ENCODE measurements at regions not wholly inside any gene's neighbourhood (a gene's known extent, or its start where the extent isn't known, plus 50 kb on each side); places are given as distances from the start of the nearest gene placed in this dataset.

- DNase-seq (ENCODE audit: extremely low read depth, insufficient read length), result peak; percentile 20
- no peaks in the 10 kb centered on the region for H3K36me3 ChIP-seq (ENCODE audit: control insufficient read depth, insufficient read depth, low read length)
- no peaks in the 10 kb centered on the region for H3K27me3 ChIP-seq (replicated peaks; ENCODE audit: control insufficient read depth, insufficient read depth, low read length)
- no peak for TF ChIP-seq CTCF (IDR thresholded peaks at IDR 0.05; ENCODE audit: insufficient read depth, low read length, poor library complexity, severe bottlenecking)
- no peak overlapping the region for H3K4me3 ChIP-seq (replicated peaks; ENCODE audit: low read depth, low read length)
These were observed 91.5 kb upstream of the KCND2 start for GRCh38 chr7:120181499-120181898.

- H3K27me3 ChIP-seq (replicated peaks; ENCODE audit: control insufficient read depth, insufficient read depth, low read length), result no peaks in the 10 kb centered on the region
- H3K36me3 ChIP-seq (ENCODE audit: control insufficient read depth, insufficient read depth, low read length), result no peaks in the 10 kb centered on the region
These were observed 88.1 kb upstream of the KCND2 start for GRCh38 chr7:120184866-120185265.

GRCh38 chr7:120185940-120186682 lies 86.9 kb upstream of the KCND2 start:
- Histone ChIP-seq H3K4me3 (replicated peaks; ENCODE audit: low read depth, low read length) (no peak overlapping the region), H3K27me3 (replicated peaks; ENCODE audit: control insufficient read depth, insufficient read depth, low read length) (no peaks in the 10 kb centered on the region), H3K36me3 (ENCODE audit: control insufficient read depth, insufficient read depth, low read length) (no peaks in the 10 kb centered on the region)
- DNase-seq (ENCODE audit: extremely low read depth, insufficient read length), result no peak
- no peak for TF ChIP-seq CTCF (IDR thresholded peaks at IDR 0.05; ENCODE audit: insufficient read depth, low read length, poor library complexity, severe bottlenecking)

More at GRCh38 chr7:120184866-120185265, 88.1 kb upstream of the KCND2 start:
- no peak overlapping the region for H3K4me3 ChIP-seq (replicated peaks; ENCODE audit: low read depth, low read length)
- no peak for DNase-seq (ENCODE audit: extremely low read depth, insufficient read length)
- TF ChIP-seq CTCF (IDR thresholded peaks at IDR 0.05; ENCODE audit: insufficient read depth, low read length, poor library complexity, severe bottlenecking), result no peak

GRCh38 chr7:120186688-120187087 lies 86.3 kb upstream of the KCND2 start:
- no peaks in the 10 kb centered on the region for H3K27me3 ChIP-seq (replicated peaks; ENCODE audit: control insufficient read depth, insufficient read depth, low read length)
- H3K36me3 ChIP-seq (ENCODE audit: control insufficient read depth, insufficient read depth, low read length), result no peaks in the 10 kb centered on the region
- H3K4me3 ChIP-seq (replicated peaks; ENCODE audit: low read depth, low read length), result no peak overlapping the region
- no peak for DNase-seq (ENCODE audit: extremely low read depth, insufficient read length)
- TF ChIP-seq CTCF (IDR thresholded peaks at IDR 0.05; ENCODE audit: insufficient read depth, low read length, poor library complexity, severe bottlenecking), result no peak

- Histone ChIP-seq H3K36me3 (ENCODE audit: control insufficient read depth, insufficient read depth, low read length) (no peaks in the 10 kb centered on the region), H3K4me3 (replicated peaks; ENCODE audit: low read depth, low read length) (no peak overlapping the region), H3K27me3 (replicated peaks; ENCODE audit: control insufficient read depth, insufficient read depth, low read length) (no peaks in the 10 kb centered on the region)
- TF ChIP-seq CTCF (IDR thresholded peaks at IDR 0.05; ENCODE audit: insufficient read depth, low read length, poor library complexity, severe bottlenecking), result no peak
- no peak for DNase-seq (ENCODE audit: extremely low read depth, insufficient read length)
These were observed 83.4 kb upstream of the KCND2 start for GRCh38 chr7:120189623-120190022.
